DOHH2 (cell line): ENCODE measurements at regions not wholly inside any gene's neighbourhood (a gene's known extent, or its start where the extent isn't known, plus 50 kb on each side); places are given as distances from the start of the nearest gene placed in this dataset.

Experiments
- CTCF ChIP-seq: fragments of 200-600 bp; sonication (generic); IDR thresholded peaks from one replicate; pipeline ENCODE4 v1.5.1; 2014; ENCODE audit warnings: antibody characterized with exemption, mild to moderate bottlenecking, low read depth, low read length; ENCODE audit not compliant: poor library complexity, severe bottlenecking
- EZH2phosphoT487 ChIP-seq: fragments of 200-600 bp; sonication (generic); IDR thresholded peaks from 2 replicates; pipeline ENCODE4 v1.6.1; 2017; ENCODE audit warnings: borderline replicate concordance, mild to moderate bottlenecking, antibody characterized with exemption, low read length, moderate library complexity, mixed read lengths

- TF ChIP-seq EZH2phosphoT487 (no peak), CTCF (no peak)
Observed at GRCh38 chr5:54615381-54615780, 97.8 kb downstream of the SNX18 start.
